GM21717 (cell line): ENCODE measurements at regions not wholly inside any gene's neighbourhood (a gene's known extent, or its start where the extent isn't known, plus 50 kb on each side); places are given as distances from the start of the nearest gene placed in this dataset.
"Not testable (repeated sequence)": the region's sequence is repeated elsewhere in the genome, so short reads cannot be mapped to it uniquely, and the experiment has no call there.

ENCODE experiments used
- ATAC-seq: cut with Tn5 transposase; IDR thresholded peaks from one replicate; pipeline ENCODE4 v1.9.1; 2021; ENCODE audit warnings: mild to moderate bottlenecking, moderate library complexity; ENCODE audit not compliant: unreplicated experiment

- ATAC-seq = no peak
Measured at GRCh38 chr20:51189814-51190782, 167.2 kb upstream of the KCNG1 start.

- no peak for ATAC-seq
Measured at GRCh38 chr20:51188941-51189340, 166.0 kb upstream of the KCNG1 start.

GRCh38 chr20:51187261-51187660, 164.4 kb upstream of the KCNG1 start:
- ATAC-seq = no peak

- no peak for ATAC-seq
Measured at GRCh38 chr20:51185861-51186260, 163.0 kb upstream of the KCNG1 start.

- ATAC-seq = no peak
Measured at GRCh38 chr20:51185277-51185676, 162.4 kb upstream of the KCNG1 start.

GRCh38 chr20:51184289-51184688, 161.4 kb upstream of the KCNG1 start:
- no peak for ATAC-seq

GRCh38 chr20:51183451-51183850, 160.5 kb upstream of the KCNG1 start:
- ATAC-seq = no peak

GRCh38 chr20:51182571-51182970, 159.7 kb upstream of the KCNG1 start:
- no peak for ATAC-seq

GRCh38 chr20:51178153-51178552, 155.2 kb upstream of the KCNG1 start:
- no peak for ATAC-seq

GRCh38 chr20:51176876-51177275, 154.0 kb upstream of the KCNG1 start:
- ATAC-seq = no peak

GRCh38 chr20:51176446-51176845, 153.5 kb upstream of the KCNG1 start:
- no peak for ATAC-seq

- ATAC-seq = no peak
Measured at GRCh38 chr20:51175724-51176123, 152.8 kb upstream of the KCNG1 start.

- ATAC-seq = no peak
Measured at GRCh38 chr20:51175156-51175555, 152.2 kb upstream of the KCNG1 start.

GRCh38 chr20:51174536-51174935, 151.6 kb upstream of the KCNG1 start:
- ATAC-seq = no peak

GRCh38 chr20:51172558-51173428, 149.9 kb upstream of the KCNG1 start:
- no peak for ATAC-seq

GRCh38 chr20:51171141-51171540, 148.2 kb upstream of the KCNG1 start:
- no peak for ATAC-seq

GRCh38 chr20:51169813-51170212, 146.9 kb upstream of the KCNG1 start:
- ATAC-seq = no peak

GRCh38 chr20:51167911-51168310, 145.0 kb upstream of the KCNG1 start:
- not testable (repeated sequence) for ATAC-seq

- no peak for ATAC-seq
Measured at GRCh38 chr20:51166489-51166888, 143.6 kb upstream of the KCNG1 start.

- no peak for ATAC-seq
Measured at GRCh38 chr20:51165131-51165530, 142.2 kb upstream of the KCNG1 start.

GRCh38 chr20:51164731-51165130, 141.8 kb upstream of the KCNG1 start:
- ATAC-seq = no peak
